MM.1S (cell line): ENCODE measurements at regions not wholly inside any gene's neighbourhood (a gene's known extent, or its start where the extent isn't known, plus 50 kb on each side); places are given as distances from the start of the nearest gene placed in this dataset.
"Not testable (repeated sequence)": the region's sequence is repeated elsewhere in the genome, so short reads cannot be mapped to it uniquely, and the experiment has no call there.

Experiments
- DNase-seq: peaks from one replicate; pipeline ENCODE4 v3.0.0-alpha.2; 2015
- H2AFZ ChIP-seq: fragments of 300-600 bp; sonication (generic); 2 replicates; pipeline ENCODE4 v1.6.0; 2016; ENCODE audit warnings: antibody characterized with exemption, low read length
- H3F3A ChIP-seq: fragments of 300-600 bp; sonication (generic); 2 replicates; pipeline ENCODE4 v1.6.1; 2016; ENCODE audit warnings: mild to moderate bottlenecking, antibody characterized with exemption, low read length, moderate library complexity, mixed read lengths; ENCODE audit not compliant: insufficient read depth
- H3K27ac ChIP-seq: fragments of 300-600 bp; sonication (generic); 2 replicates; pipeline ENCODE4 v1.5.1; 2016; ENCODE audit warnings: mild to moderate bottlenecking, low read length
- H3K27me3 ChIP-seq: fragments of 300-600 bp; sonication (generic); replicated peaks from 2 replicates; pipeline ENCODE4 v1.6.0; 2016; ENCODE audit warnings: low read length; ENCODE audit not compliant: insufficient read depth
- H3K36me3 ChIP-seq: fragments of 300-600 bp; sonication (generic); replicated peaks from 2 replicates; pipeline ENCODE4 v1.6.1; 2016; ENCODE audit warnings: mild to moderate bottlenecking, low read length, mixed read lengths; ENCODE audit not compliant: insufficient read depth
- H3K4me1 ChIP-seq: fragments of 300-600 bp; sonication (generic); 2 replicates; pipeline ENCODE4 v1.6.1; 2016; ENCODE audit warnings: low read length, mixed read lengths
- H3K4me2 ChIP-seq: fragments of 300-600 bp; sonication (generic); 2 replicates; pipeline ENCODE4 v1.6.0; 2016; ENCODE audit warnings: low read depth, low read length
- H3K4me3 ChIP-seq: fragments of 300-600 bp; sonication (generic); 2 replicates; pipeline ENCODE4 v1.5.1; 2016; ENCODE audit warnings: low read length, mixed read lengths
- H3K79me2 ChIP-seq: fragments of 300-600 bp; sonication (generic); 2 replicates; pipeline ENCODE4 v1.6.1; 2016; ENCODE audit warnings: mixed run types, low read length, mixed read lengths
- H3K9ac ChIP-seq: fragments of 300-600 bp; sonication (generic); 2 replicates; pipeline ENCODE4 v1.6.1; 2016; ENCODE audit warnings: low read length, mixed read lengths
- H3K9me2 ChIP-seq: fragments of 300-600 bp; sonication (generic); replicated peaks from 2 replicates; pipeline ENCODE4 v1.6.1; 2016; ENCODE audit warnings: mild to moderate bottlenecking, low read length, mixed read lengths; ENCODE audit not compliant: insufficient read depth
- H3K9me3 ChIP-seq: fragments of 300-600 bp; sonication (generic); replicated peaks from 2 replicates; pipeline ENCODE4 v1.6.1; 2016; ENCODE audit warnings: mild to moderate bottlenecking, low read length, mixed read lengths; ENCODE audit not compliant: insufficient read depth
- H4K20me1 ChIP-seq: fragments of 300-600 bp; sonication (generic); 2 replicates; pipeline ENCODE4 v1.6.1; 2016; ENCODE audit warnings: mild to moderate bottlenecking, low read length, moderate library complexity, mixed read lengths; ENCODE audit not compliant: insufficient read depth
- EZH2 ChIP-seq: fragments of 300-600 bp; sonication (generic); optimal IDR thresholded peaks from 2 replicates; pipeline ENCODE3; 2017; ENCODE audit warnings: low read depth, mild to moderate bottlenecking, antibody characterized with exemption, low read length, mixed read lengths
- EZH2phosphoT487 ChIP-seq: fragments of 300-600 bp; sonication (generic); IDR thresholded peaks from 2 replicates; pipeline ENCODE4 v1.6.1; 2018; ENCODE audit warnings: antibody characterized with exemption, low read length
- TF ChIP-seq, protein P1 (sequence below): fragments of 300-600 bp; sonication (generic); IDR thresholded peaks from 2 replicates; pipeline ENCODE4 v1.5.1; 2016; ENCODE audit warnings: antibody characterized with exemption, low read length, mixed read lengths

DNA sequence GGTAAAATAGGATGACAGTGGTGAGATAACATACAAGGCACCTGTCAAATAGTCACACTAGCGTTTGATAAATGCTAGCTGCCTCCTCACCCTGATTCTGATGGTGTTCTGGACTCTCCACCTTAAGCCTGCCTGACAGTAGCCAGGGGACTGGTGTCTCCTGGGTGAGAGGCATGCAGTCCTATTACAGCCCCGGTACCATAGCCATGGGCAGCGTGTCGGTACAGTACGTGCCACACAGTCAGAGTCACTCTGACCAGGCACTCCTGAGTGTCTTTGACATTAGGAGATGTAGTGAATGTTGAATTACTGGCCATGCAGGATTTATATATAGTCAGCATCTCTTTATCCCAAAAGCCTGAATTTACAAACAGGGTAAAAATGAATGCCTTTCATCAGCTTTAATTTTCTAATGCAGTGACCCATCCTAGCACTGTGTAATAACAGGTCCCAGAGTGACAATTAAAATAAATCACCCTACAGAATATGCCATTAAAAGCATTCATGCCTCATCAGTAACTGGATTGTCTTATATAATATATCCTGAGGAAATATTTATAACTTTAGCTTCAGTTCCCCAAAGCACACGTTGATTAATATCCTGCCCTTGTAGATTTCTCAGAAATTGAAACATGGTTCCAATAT, 760.3 kb upstream of the SOX11 start:
- no peaks in the 10 kb centered on the region for H3K9me2 ChIP-seq
- H2AFZ ChIP-seq: no peak overlapping the region
- H3K79me2 ChIP-seq: no peaks in the 10 kb centered on the region
- TF ChIP-seq, protein P1, sequence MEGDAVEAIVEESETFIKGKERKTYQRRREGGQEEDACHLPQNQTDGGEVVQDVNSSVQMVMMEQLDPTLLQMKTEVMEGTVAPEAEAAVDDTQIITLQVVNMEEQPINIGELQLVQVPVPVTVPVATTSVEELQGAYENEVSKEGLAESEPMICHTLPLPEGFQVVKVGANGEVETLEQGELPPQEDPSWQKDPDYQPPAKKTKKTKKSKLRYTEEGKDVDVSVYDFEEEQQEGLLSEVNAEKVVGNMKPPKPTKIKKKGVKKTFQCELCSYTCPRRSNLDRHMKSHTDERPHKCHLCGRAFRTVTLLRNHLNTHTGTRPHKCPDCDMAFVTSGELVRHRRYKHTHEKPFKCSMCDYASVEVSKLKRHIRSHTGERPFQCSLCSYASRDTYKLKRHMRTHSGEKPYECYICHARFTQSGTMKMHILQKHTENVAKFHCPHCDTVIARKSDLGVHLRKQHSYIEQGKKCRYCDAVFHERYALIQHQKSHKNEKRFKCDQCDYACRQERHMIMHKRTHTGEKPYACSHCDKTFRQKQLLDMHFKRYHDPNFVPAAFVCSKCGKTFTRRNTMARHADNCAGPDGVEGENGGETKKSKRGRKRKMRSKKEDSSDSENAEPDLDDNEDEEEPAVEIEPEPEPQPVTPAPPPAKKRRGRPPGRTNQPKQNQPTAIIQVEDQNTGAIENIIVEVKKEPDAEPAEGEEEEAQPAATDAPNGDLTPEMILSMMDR: no peak
- no peak for DNase-seq
- H3K4me3 ChIP-seq: no peak overlapping the region
- H4K20me1 ChIP-seq: no peaks in the 10 kb centered on the region
- no peak overlapping the region for H3K9ac ChIP-seq
- no peaks in the 10 kb centered on the region for H3K4me1 ChIP-seq
- no peaks in the 10 kb centered on the region for H3K9me3 ChIP-seq
- no peak overlapping the region for H3K27ac ChIP-seq
- H3F3A ChIP-seq: no peaks in the 10 kb centered on the region
- H3K27me3 ChIP-seq: no peaks in the 10 kb centered on the region
- H3K36me3 ChIP-seq: no peaks in the 10 kb centered on the region
- H3K4me2 ChIP-seq: no peak overlapping the region

DNA sequence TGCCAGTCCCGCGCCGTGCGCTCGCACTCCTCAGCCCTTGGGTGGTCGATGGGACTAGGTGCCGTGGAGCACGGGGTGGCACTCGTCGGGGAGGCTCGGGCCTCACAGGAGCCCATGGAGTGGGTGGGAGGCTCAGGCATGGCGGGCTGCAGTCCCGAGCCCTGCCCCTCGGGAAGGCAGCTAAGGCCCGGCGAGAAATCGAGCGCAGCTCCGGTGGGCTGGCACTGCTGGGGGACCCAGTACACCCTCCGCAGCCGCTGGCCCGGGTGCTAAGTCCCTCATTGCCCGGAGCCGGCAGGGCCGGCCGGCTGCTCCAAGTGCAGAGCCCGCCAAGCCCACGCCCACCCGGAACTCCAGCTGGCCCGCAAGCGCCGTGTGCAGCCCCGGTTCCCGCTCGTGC, 756.9 kb upstream of the SOX11 start:
- H3K9me2 ChIP-seq, H3K79me2 ChIP-seq, H3K36me3 ChIP-seq, H3K9me3 ChIP-seq, H2AFZ ChIP-seq, H3K4me2 ChIP-seq, H3K9ac ChIP-seq, H3K4me3 ChIP-seq, H3K4me1 ChIP-seq, H3F3A ChIP-seq, DNase-seq, H3K27me3 ChIP-seq, H3K27ac ChIP-seq, H4K20me1 ChIP-seq: not testable (repeated sequence)

DNA sequence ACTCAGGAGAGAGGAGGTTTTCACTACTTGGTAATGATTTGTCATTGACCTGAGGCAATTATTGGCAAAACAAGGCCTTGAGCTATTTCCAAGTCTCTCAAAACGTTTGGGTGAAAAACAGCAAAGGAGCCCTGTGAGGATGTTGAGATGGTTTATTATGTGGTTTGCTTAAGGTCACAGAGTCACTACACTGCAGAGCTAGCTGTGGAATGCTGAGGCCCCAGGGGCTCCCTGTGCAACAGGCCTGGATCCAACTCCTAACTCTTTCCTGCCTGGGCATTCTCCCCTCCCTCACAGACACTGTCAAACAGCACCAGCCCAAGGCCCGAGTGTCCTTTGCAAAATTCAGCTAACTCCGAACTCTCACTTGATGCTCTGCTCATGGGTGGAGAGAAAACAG, 754.6 kb upstream of the SOX11 start:
- Histone ChIP-seq H3K79me2 (no peaks in the 10 kb centered on the region), H3K9me2 (no peaks in the 10 kb centered on the region), H4K20me1 (no peaks in the 10 kb centered on the region), H3K4me2 (no peak overlapping the region), H3F3A (no peaks in the 10 kb centered on the region), H3K4me1 (no peaks in the 10 kb centered on the region), H3K27ac (no peak overlapping the region), H3K36me3 (no peaks in the 10 kb centered on the region), H3K27me3 (no peaks in the 10 kb centered on the region), H2AFZ (no peak overlapping the region), H3K9ac (no peak overlapping the region), H3K9me3 (no peaks in the 10 kb centered on the region), H3K4me3 (no peak overlapping the region)
- TF ChIP-seq EZH2phosphoT487 (no peak), EZH2 (no peak)
- TF ChIP-seq, protein P1: no peak
- DNase-seq: no peak

DNA sequence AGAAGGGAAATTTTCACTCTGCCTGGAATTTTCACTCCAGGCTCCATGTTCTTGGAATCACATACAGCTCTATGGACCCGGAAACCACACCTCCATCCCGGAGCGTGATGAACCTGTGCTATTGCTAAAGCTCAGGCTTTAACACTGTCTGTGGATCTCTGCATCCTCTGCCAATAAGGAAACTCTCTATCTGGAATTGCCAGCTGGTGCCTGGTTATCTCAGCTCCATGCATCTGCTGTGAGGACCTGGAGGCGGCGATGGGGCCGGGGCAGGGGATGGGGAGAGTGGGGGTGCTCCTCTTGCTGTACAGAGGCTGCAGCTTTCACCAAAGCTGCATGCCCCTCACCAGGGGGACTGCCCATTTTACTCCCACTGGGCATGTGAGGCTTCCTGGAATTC, 754.0 kb upstream of the SOX11 start:
- Histone ChIP-seq H3K9me2 (no peaks in the 10 kb centered on the region), H3K4me3 (no peak overlapping the region), H3K4me2 (no peak overlapping the region), H3K27ac (no peak overlapping the region), H3K4me1 (no peaks in the 10 kb centered on the region), H3K79me2 (no peaks in the 10 kb centered on the region), H3K27me3 (no peaks in the 10 kb centered on the region), H3K9ac (no peak overlapping the region), H2AFZ (no peak overlapping the region), H4K20me1 (no peaks in the 10 kb centered on the region), H3F3A (no peaks in the 10 kb centered on the region), H3K36me3 (no peaks in the 10 kb centered on the region), H3K9me3 (no peaks in the 10 kb centered on the region)
- DNase-seq: no peak
- no peak for TF ChIP-seq EZH2
- TF ChIP-seq, protein P1: no peak
- TF ChIP-seq EZH2phosphoT487: no peak
